GM12864 (cell line): ENCODE measurements at regions not wholly inside any gene's neighbourhood (a gene's known extent, or its start where the extent isn't known, plus 50 kb on each side); places are given as distances from the start of the nearest gene placed in this dataset.
A peak's percentile ranks its signal among the peaks of the same experiment; 100 is the strongest.

Source experiments
- DNase-seq: peaks from one replicate; pipeline ENCODE4 v3.0.0-alpha.2; 2011; ENCODE audit warnings: low read depth
- H3K4me3 ChIP-seq: 2 replicates; pipeline ENCODE4 v1.5.1; 2011; ENCODE audit warnings: mild to moderate bottlenecking, low read depth, low read length, control low read depth
- CTCF ChIP-seq: IDR thresholded peaks from 2 replicates; pipeline ENCODE4 v1.5.1; 2011; ENCODE audit warnings: low read depth, mild to moderate bottlenecking, moderate library complexity, low read length, control low read depth, inconsistent platforms; ENCODE audit errors: missing control alignments

GRCh38 chr3:66812136-66812535, 186.0 kb upstream of the KBTBD8 start:
- no peak for TF ChIP-seq CTCF
- DNase-seq = no peak
- H3K4me3 ChIP-seq = no peak overlapping the region

GRCh38 chr3:66812741-66813140, 185.4 kb upstream of the KBTBD8 start:
- DNase-seq = no peak
- no peak overlapping the region for H3K4me3 ChIP-seq
- no peak for TF ChIP-seq CTCF

GRCh38 chr3:66816090-66816761, 181.9 kb upstream of the KBTBD8 start:
- H3K4me3 ChIP-seq = no peak overlapping the region
- peak; percentile 36 for TF ChIP-seq CTCF
- DNase-seq = peak; percentile 22

GRCh38 chr3:66817951-66818557, 180.1 kb upstream of the KBTBD8 start:
- TF ChIP-seq CTCF = no peak
- no peak overlapping the region for H3K4me3 ChIP-seq
- DNase-seq = no peak

- H3K4me3 ChIP-seq = no peak overlapping the region
- no peak for TF ChIP-seq CTCF
- DNase-seq = no peak
These were observed 178.1 kb upstream of the KBTBD8 start for GRCh38 chr3:66819993-66820501.

- peak; percentile 31 for DNase-seq
- TF ChIP-seq CTCF = peak; percentile 89
These were observed 175.7 kb upstream of the KBTBD8 start for GRCh38 chr3:66822186-66823008.

More at GRCh38 chr3:66822186-66823008, 175.7 kb upstream of the KBTBD8 start:
- H3K4me3 ChIP-seq = no peak overlapping the region
